ENCODE measurements at regions not wholly inside any gene's neighbourhood (a gene's known extent, or its start where the extent isn't known, plus 50 kb on each side); places are given as distances from the start of the nearest gene placed in this dataset.

- TF ChIP-seq, protein P1, sequence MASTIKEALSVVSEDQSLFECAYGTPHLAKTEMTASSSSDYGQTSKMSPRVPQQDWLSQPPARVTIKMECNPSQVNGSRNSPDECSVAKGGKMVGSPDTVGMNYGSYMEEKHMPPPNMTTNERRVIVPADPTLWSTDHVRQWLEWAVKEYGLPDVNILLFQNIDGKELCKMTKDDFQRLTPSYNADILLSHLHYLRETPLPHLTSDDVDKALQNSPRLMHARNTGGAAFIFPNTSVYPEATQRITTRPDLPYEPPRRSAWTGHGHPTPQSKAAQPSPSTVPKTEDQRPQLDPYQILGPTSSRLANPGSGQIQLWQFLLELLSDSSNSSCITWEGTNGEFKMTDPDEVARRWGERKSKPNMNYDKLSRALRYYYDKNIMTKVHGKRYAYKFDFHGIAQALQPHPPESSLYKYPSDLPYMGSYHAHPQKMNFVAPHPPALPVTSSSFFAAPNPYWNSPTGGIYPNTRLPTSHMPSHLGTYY (CRISPR knock-in tag; IDR thresholded peaks at IDR 0.05), result no peak
- TF ChIP-seq CDX4 (CRISPR knock-in tag; IDR thresholded peaks at IDR 0.05; ENCODE audit: borderline replicate concordance) (no peak), ZNF138 (CRISPR knock-in tag; conservative IDR thresholded peaks at IDR 0.05) (no peak), ZNF512 (CRISPR knock-in tag; IDR thresholded peaks at IDR 0.05; ENCODE audit: borderline replicate concordance) (no peak), RELA (CRISPR knock-in tag; IDR thresholded peaks at IDR 0.05; ENCODE audit: borderline replicate concordance) (no peak), ESRRA (CRISPR knock-in tag; IDR thresholded peaks at IDR 0.05; ENCODE audit: borderline replicate concordance) (no peak), TEAD1 (CRISPR knock-in tag; IDR thresholded peaks at IDR 0.05) (no peak), NR3C1 (CRISPR knock-in tag; conservative IDR thresholded peaks at IDR 0.05; ENCODE audit: low read depth) (no peak), ATF2 (CRISPR knock-in tag; IDR thresholded peaks at IDR 0.05; ENCODE audit: borderline replicate concordance, low read depth) (no peak), JUN (CRISPR knock-in tag; IDR thresholded peaks at IDR 0.05) (no peak), GTF2I (CRISPR knock-in tag; conservative IDR thresholded peaks at IDR 0.05) (no peak)
- TF ChIP-seq, protein P2, sequence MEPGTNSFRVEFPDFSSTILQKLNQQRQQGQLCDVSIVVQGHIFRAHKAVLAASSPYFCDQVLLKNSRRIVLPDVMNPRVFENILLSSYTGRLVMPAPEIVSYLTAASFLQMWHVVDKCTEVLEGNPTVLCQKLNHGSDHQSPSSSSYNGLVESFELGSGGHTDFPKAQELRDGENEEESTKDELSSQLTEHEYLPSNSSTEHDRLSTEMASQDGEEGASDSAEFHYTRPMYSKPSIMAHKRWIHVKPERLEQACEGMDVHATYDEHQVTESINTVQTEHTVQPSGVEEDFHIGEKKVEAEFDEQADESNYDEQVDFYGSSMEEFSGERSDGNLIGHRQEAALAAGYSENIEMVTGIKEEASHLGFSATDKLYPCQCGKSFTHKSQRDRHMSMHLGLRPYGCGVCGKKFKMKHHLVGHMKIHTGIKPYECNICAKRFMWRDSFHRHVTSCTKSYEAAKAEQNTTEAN (CRISPR knock-in tag; IDR thresholded peaks at IDR 0.05), result no peak
- TF ChIP-seq, protein P3, sequence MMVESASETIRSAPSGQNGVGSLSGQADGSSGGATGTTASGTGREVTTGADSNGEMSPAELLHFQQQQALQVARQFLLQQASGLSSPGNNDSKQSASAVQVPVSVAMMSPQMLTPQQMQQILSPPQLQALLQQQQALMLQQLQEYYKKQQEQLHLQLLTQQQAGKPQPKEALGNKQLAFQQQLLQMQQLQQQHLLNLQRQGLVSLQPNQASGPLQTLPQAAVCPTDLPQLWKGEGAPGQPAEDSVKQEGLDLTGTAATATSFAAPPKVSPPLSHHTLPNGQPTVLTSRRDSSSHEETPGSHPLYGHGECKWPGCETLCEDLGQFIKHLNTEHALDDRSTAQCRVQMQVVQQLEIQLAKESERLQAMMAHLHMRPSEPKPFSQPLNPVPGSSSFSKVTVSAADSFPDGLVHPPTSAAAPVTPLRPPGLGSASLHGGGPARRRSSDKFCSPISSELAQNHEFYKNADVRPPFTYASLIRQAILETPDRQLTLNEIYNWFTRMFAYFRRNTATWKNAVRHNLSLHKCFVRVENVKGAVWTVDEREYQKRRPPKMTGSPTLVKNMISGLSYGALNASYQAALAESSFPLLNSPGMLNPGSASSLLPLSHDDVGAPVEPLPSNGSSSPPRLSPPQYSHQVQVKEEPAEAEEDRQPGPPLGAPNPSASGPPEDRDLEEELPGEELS (CRISPR knock-in tag; IDR thresholded peaks at IDR 0.05), result no peak
Measured at GRCh38 chr16:26930786-26931581, 135.7 kb upstream of the C16orf82 start (continued).

GRCh38 chr16:26950636-26951035, 116.1 kb upstream of the C16orf82 start:
- H3K4me1 Mint-ChIP-seq, result no peaks in the 10 kb centered on the region
- no peak overlapping the region for H3K27ac Mint-ChIP-seq
- POLR2A ChIA-PET, result no interaction called here
- ATAC-seq, result no peak
- no peaks in the 10 kb centered on the region for H3K36me3 Mint-ChIP-seq
- CTCF ChIA-PET, result no interaction called here
- no peak for DNase-seq (ENCODE audit: low spot score)
- no peaks in the 10 kb centered on the region; the same call in 1 of the 2 replicates for H3K27me3 Mint-ChIP-seq (ENCODE audit: low read depth)
- no peak overlapping the region for H3K4me3 Mint-ChIP-seq
- H3K9me3 Mint-ChIP-seq, result no peaks in the 10 kb centered on the region
- TF ChIP-seq, protein P4, sequence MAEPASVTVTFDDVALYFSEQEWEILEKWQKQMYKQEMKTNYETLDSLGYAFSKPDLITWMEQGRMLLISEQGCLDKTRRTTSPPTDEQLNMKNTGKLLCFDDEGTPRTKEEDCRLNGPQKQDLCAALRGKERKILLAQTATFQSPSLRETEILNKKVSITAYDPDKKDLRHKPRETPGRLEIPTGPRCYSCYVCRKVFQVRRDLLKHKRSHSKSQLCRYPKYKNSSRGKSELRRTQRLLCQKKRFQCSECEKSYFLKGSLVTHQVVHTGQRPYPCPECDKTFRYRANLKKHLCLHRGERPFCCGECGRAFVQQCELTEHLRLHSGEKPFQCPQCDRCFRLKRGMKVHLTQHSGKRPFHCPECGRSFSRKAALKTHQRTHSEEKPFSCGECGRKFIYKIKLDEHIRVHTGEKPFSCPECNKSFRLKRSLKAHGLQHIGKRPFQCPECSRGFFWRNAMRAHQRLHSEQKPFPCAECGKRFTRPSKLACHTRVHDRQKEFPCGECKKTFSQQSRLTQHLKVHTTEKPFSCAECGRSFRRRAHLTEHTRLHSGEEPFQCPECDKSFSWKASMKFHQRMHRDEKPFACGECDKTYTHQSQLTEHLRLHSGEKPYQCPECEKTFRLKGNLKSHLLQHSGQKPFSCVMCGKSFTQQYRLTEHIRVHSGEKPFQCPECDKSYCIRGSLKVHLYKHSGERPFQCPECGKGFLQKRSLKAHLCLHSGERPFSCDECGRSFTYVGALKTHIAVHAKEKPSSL (CRISPR knock-in tag; conservative IDR thresholded peaks at IDR 0.05), result no peak
- TF ChIP-seq GTF2I (CRISPR knock-in tag; conservative IDR thresholded peaks at IDR 0.05), result no peak
- TF ChIP-seq, protein P5, sequence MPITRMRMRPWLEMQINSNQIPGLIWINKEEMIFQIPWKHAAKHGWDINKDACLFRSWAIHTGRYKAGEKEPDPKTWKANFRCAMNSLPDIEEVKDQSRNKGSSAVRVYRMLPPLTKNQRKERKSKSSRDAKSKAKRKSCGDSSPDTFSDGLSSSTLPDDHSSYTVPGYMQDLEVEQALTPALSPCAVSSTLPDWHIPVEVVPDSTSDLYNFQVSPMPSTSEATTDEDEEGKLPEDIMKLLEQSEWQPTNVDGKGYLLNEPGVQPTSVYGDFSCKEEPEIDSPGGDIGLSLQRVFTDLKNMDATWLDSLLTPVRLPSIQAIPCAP (CRISPR knock-in tag; IDR thresholded peaks at IDR 0.05), result no peak
- no peak for TF ChIP-seq FOXK1 (CRISPR knock-in tag; IDR thresholded peaks at IDR 0.05)
- no peak for TF ChIP-seq TEAD1 (CRISPR knock-in tag; IDR thresholded peaks at IDR 0.05)
- no peak for TF ChIP-seq CDX4 (CRISPR knock-in tag; IDR thresholded peaks at IDR 0.05; ENCODE audit: borderline replicate concordance)
- TF ChIP-seq CREB1 (CRISPR knock-in tag; IDR thresholded peaks at IDR 0.05), result no peak
- TF ChIP-seq ZNF219 (CRISPR knock-in tag; IDR thresholded peaks at IDR 0.05; ENCODE audit: borderline replicate concordance), result no peak
- no peak for TF ChIP-seq IRF2 (CRISPR knock-in tag; IDR thresholded peaks at IDR 0.05; ENCODE audit: borderline replicate concordance, low read depth)
- no peak for TF ChIP-seq ZNF396 (CRISPR knock-in tag; IDR thresholded peaks at IDR 0.05; ENCODE audit: borderline replicate concordance)
